Effector memory CD4-positive, alpha-beta T cell (primary cell): ENCODE measurements at regions not wholly inside any gene's neighbourhood (a gene's known extent, or its start where the extent isn't known, plus 50 kb on each side); places are given as distances from the start of the nearest gene placed in this dataset.
"Not testable (repeated sequence)": the region's sequence is repeated elsewhere in the genome, so short reads cannot be mapped to it uniquely, and the experiment has no call there.

Experiments used
- DNase-seq, 3 donors: peaks; one replicate each; pipeline ENCODE4 v3.0.0-alpha.2; 2020
- H3K27ac ChIP-seq: 2 replicates; pipeline ENCODE4 v1.7.0; 2013; ENCODE audit warnings: mild to moderate bottlenecking, low read length, moderate library complexity; ENCODE audit not compliant: insufficient read depth, poor library complexity, severe bottlenecking
- H3K27me3 ChIP-seq: replicated peaks from 2 replicates; pipeline ENCODE4 v1.7.0; 2013; ENCODE audit warnings: mild to moderate bottlenecking, low read length; ENCODE audit not compliant: insufficient read depth, control insufficient read depth, poor library complexity, severe bottlenecking
- H3K36me3 ChIP-seq: 2 replicates; pipeline ENCODE4 v1.7.0; 2013; ENCODE audit warnings: mild to moderate bottlenecking, low read length, moderate library complexity; ENCODE audit not compliant: control insufficient read depth, insufficient read depth
- H3K4me1 ChIP-seq: 2 replicates; pipeline ENCODE4 v1.7.0; 2013; ENCODE audit warnings: low read length, mild to moderate bottlenecking; ENCODE audit not compliant: control insufficient read depth, insufficient read depth, poor library complexity, severe bottlenecking
- H3K4me3 ChIP-seq: 2 replicates; pipeline ENCODE4 v1.7.0; 2013; ENCODE audit warnings: low read length, low read depth, mild to moderate bottlenecking; ENCODE audit not compliant: insufficient read depth, poor library complexity, severe bottlenecking
- H3K9me3 ChIP-seq: 2 replicates; pipeline ENCODE4 v1.7.0; 2013; ENCODE audit warnings: mild to moderate bottlenecking, low read length, moderate library complexity; ENCODE audit not compliant: control insufficient read depth

GRCh38 chr3:107464037-107464436, 58.7 kb upstream of the BBX start:
- Histone ChIP-seq H3K27ac (no peak overlapping the region), H3K27me3 (no peaks in the 10 kb centered on the region), H3K4me1 (no peaks in the 10 kb centered on the region), H3K36me3 (no peaks in the 10 kb centered on the region), H3K4me3 (no peak overlapping the region), H3K9me3 (no peaks in the 10 kb centered on the region)
- no peak for DNase-seq

DNA sequence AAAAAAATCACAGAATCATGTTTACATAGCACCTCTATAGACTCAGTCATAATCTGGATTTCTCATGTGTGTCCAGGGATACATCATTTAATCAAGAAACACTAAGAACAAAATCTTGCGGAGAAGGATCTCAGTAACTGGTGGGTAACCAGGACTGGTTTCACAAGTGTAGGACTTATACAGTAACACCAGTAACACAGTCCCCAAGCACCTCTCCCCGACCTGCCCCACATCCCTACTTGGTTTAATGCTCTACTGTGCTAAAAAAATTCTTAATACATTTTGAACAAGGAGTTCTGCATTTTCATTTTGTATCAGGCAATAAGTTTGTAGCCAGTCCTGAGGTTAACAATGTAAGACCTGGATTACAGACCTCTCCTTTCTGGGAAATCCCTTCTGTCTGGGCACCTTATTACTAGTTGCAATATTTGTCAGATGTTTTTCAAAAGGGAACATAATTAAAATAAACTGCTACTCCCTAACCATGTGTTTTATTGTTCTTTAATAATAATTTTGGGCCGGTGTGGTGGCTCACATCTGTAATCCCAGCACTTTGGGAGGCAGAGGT, 57.6 kb upstream of the BBX start:
- H3K36me3 ChIP-seq = no peaks in the 10 kb centered on the region
- H3K27me3 ChIP-seq = no peaks in the 10 kb centered on the region
- no peaks in the 10 kb centered on the region for H3K4me1 ChIP-seq
- no peak for DNase-seq
- no peak overlapping the region for H3K27ac ChIP-seq
- no peaks in the 10 kb centered on the region for H3K9me3 ChIP-seq
- H3K4me3 ChIP-seq = no peak overlapping the region

- no peaks in the 10 kb centered on the region for H3K4me1 ChIP-seq
- no peaks in the 10 kb centered on the region for H3K36me3 ChIP-seq
- no peak overlapping the region for H3K27ac ChIP-seq
- DNase-seq = no peak
- H3K27me3 ChIP-seq = no peaks in the 10 kb centered on the region
- H3K4me3 ChIP-seq = no peak overlapping the region
- H3K9me3 ChIP-seq = no peaks in the 10 kb centered on the region
These were observed 54.0 kb upstream of the BBX start for GRCh38 chr3:107468782-107469181.

GRCh38 chr3:107470496-107470895, 52.3 kb upstream of the BBX start:
- not testable (repeated sequence) for H3K4me3 ChIP-seq, H3K4me1 ChIP-seq, H3K9me3 ChIP-seq, H3K27me3 ChIP-seq, H3K36me3 ChIP-seq, H3K27ac ChIP-seq, DNase-seq
